PC-9 (cell line): ENCODE measurements at regions not wholly inside any gene's neighbourhood (a gene's known extent, or its start where the extent isn't known, plus 50 kb on each side); places are given as distances from the start of the nearest gene placed in this dataset.

Source experiments
- BruUV-seq: library from RNA; stranded (reverse); fragments of 400-500 nt; replicated peaks from 2 replicates; lab custom pipeline; 2021; lab: Mats Ljungman, UMichigan
- CTCF ChIA-PET: fragments of 300-600 bp; sonication (Branson Sonifier 250); formaldehyde crosslinking; loops from one replicate; lab custom pipeline; 2022; ENCODE audit warnings: antibody characterized with exemption; lab: Charles Lee
- POLR2A ChIA-PET: fragments of 300-600 bp; sonication (Branson Sonifier 250); formaldehyde crosslinking; loops from one replicate; lab custom pipeline; 2022; ENCODE audit warnings: antibody characterized with exemption; ENCODE audit not compliant: unreplicated experiment; lab: Charles Lee
- DNase-seq, 2 experiments: peaks; one replicate each; pipeline versions ENCODE4 v3.0.0 to v3.0.0-alpha.2; 2015 to 2022; ENCODE audit warnings: mixed read lengths in 1 of 2
- H2AFZ ChIP-seq: fragments of 200-600 bp; sonication (generic); 2 replicates; pipeline ENCODE4 v1.8.1; 2017; ENCODE audit warnings: antibody characterized with exemption
- H3F3A ChIP-seq: fragments of 200-600 bp; sonication (generic); 2 replicates; pipeline ENCODE4 v1.8.1; 2017; ENCODE audit warnings: antibody characterized with exemption, mild to moderate bottlenecking, low read depth; ENCODE audit not compliant: insufficient read depth
- H3K27ac ChIP-seq: fragments of 200-600 bp; sonication (generic); 2 replicates; pipeline ENCODE4 v1.6.1; 2016; ENCODE audit warnings: mixed run types
- H3K27me3 ChIP-seq: fragments of 200-600 bp; sonication (generic); 2 replicates; pipeline ENCODE4 v1.6.1; 2016; ENCODE audit warnings: low read depth, mixed run types; ENCODE audit not compliant: insufficient read depth
- H3K36me3 ChIP-seq: fragments of 200-600 bp; sonication (generic); 2 replicates; pipeline ENCODE4 v1.6.1; 2016; ENCODE audit warnings: low read depth, mixed run types
- H3K4me1 ChIP-seq: fragments of 200-600 bp; sonication (generic); replicated peaks from 2 replicates; pipeline ENCODE4 v1.6.1; 2016; ENCODE audit warnings: mixed run types; ENCODE audit not compliant: insufficient read depth
- H3K4me2 ChIP-seq: fragments of 200-600 bp; sonication (generic); 2 replicates; pipeline ENCODE4 v1.6.1; 2017; ENCODE audit warnings: mixed run types
- H3K4me3 ChIP-seq: fragments of 200-600 bp; sonication (generic); 2 replicates; pipeline ENCODE4 v1.6.1; 2016; ENCODE audit warnings: mixed run types
- H3K79me2 ChIP-seq: fragments of 200-600 bp; sonication (generic); 2 replicates; pipeline ENCODE4 v1.6.1; 2017; ENCODE audit warnings: low read depth, mixed run types
- H3K9me2 ChIP-seq: fragments of 200-600 bp; sonication (generic); 2 replicates; pipeline ENCODE4 v1.8.1; 2017; ENCODE audit warnings: mild to moderate bottlenecking; ENCODE audit not compliant: insufficient read depth
- H3K9me3 ChIP-seq: fragments of 200-600 bp; sonication (generic); 2 replicates; pipeline ENCODE4 v1.8.1; 2016; ENCODE audit warnings: low read depth; ENCODE audit not compliant: insufficient read depth
- H4K20me1 ChIP-seq: fragments of 200-600 bp; sonication (generic); 2 replicates; pipeline ENCODE4 v1.8.1; 2017; ENCODE audit not compliant: insufficient read depth
- CTCF ChIP-seq: fragments of 200-600 bp; sonication (generic); conservative IDR thresholded peaks from 2 replicates; pipeline ENCODE4 v1.6.1; 2017; ENCODE audit warnings: mixed run types, antibody characterized with exemption, mild to moderate bottlenecking, moderate library complexity
- EZH2 ChIP-seq: fragments of 200-600 bp; sonication (generic); IDR thresholded peaks from 2 replicates; pipeline ENCODE4 v1.8.0; 2017; ENCODE audit warnings: antibody characterized with exemption, low read depth
- intact Hi-C: fragments of 100-400 bp; cut with micrococcal nuclease; formaldehyde crosslinking; loops from one replicate; pipeline ENCODE4 v1.10.0; 2022; ENCODE audit not compliant: unreplicated experiment

GRCh38 chr14:25237845-25238244, 187.9 kb upstream of the STXBP6 start:
- peak in 1 of 2 experiments; percentile 8 for DNase-seq
- Histone ChIP-seq H3K4me1 (no peaks in the 10 kb centered on the region), H3K9me3 (no peaks in the 10 kb centered on the region), H3K36me3 (no peaks in the 10 kb centered on the region), H3K79me2 (no peaks in the 10 kb centered on the region), H3F3A (no peaks in the 10 kb centered on the region), H3K4me2 (no peak overlapping the region), H3K4me3 (no peak overlapping the region), H2AFZ (no peak overlapping the region), H3K9me2 (no peaks in the 10 kb centered on the region), H3K27me3 (no peaks in the 10 kb centered on the region), H4K20me1 (no peaks in the 10 kb centered on the region), H3K27ac (no peak overlapping the region)
- intact Hi-C loops, result loop anchor here (1.0 to 10.0 kb wide), 3 partner anchors 433 to 527 kb away; no protein-coding TSS in a partner anchor
- TF ChIP-seq CTCF (no peak), EZH2 (no peak)
- ChIA-PET POLR2A (interaction anchor here (0.6 to 0.7 kb wide), 2 partner anchors 121 to 127 kb away, joined by 4 to 6 read pairs; no protein-coding TSS in a partner anchor), CTCF (interaction anchor here (1.4 kb wide), 1 partner anchor 432 kb away, joined by 3 read pairs; no protein-coding TSS in a partner anchor)
- BruUV-seq, result no TSS peak

- H3K9me2 ChIP-seq, result no peaks in the 10 kb centered on the region
- no peaks in the 10 kb centered on the region for H3F3A ChIP-seq
- TF ChIP-seq EZH2, result no peak
- TF ChIP-seq CTCF, result no peak
- no peaks in the 10 kb centered on the region for H3K79me2 ChIP-seq
- H3K4me2 ChIP-seq, result 0 out of 2 replicates have a peak overlapping the region, but pooled peaks have one; percentile 31
- CTCF ChIA-PET, result no interaction called here
- intact Hi-C loops, result loop anchor here (10.0 kb wide), 1 partner anchor 429 kb away; no protein-coding TSS in a partner anchor
- H3K27me3 ChIP-seq, result no peaks in the 10 kb centered on the region
- no peak overlapping the region for H2AFZ ChIP-seq
- DNase-seq, result no peak
- H4K20me1 ChIP-seq, result no peaks in the 10 kb centered on the region
- no peaks in the 10 kb centered on the region for H3K9me3 ChIP-seq
- POLR2A ChIA-PET, result no interaction called here
- no peaks in the 10 kb centered on the region for H3K4me1 ChIP-seq
- no TSS peak for BruUV-seq
- H3K27ac ChIP-seq, result no peak overlapping the region
- H3K4me3 ChIP-seq, result no peak overlapping the region
- no peaks in the 10 kb centered on the region for H3K36me3 ChIP-seq
These were observed 183.7 kb upstream of the STXBP6 start for GRCh38 chr14:25233613-25234012.

- DNase-seq, result no peak
- no peak for TF ChIP-seq EZH2
- no peak for TF ChIP-seq CTCF
- H2AFZ ChIP-seq, result no peak overlapping the region
- no peak overlapping the region for H3K4me2 ChIP-seq
- H3K79me2 ChIP-seq, result no peaks in the 10 kb centered on the region
- no peaks in the 10 kb centered on the region for H3K9me3 ChIP-seq
- intact Hi-C loops, result loop anchor here (10.0 kb wide), 1 partner anchor 426 kb away; no protein-coding TSS in a partner anchor
- BruUV-seq, result no TSS peak
- no peaks in the 10 kb centered on the region for H3K36me3 ChIP-seq
- ChIA-PET CTCF (no interaction called here), POLR2A (no interaction called here)
- no peaks in the 10 kb centered on the region for H3K9me2 ChIP-seq
- no peaks in the 10 kb centered on the region for H3K27me3 ChIP-seq
- no peaks in the 10 kb centered on the region for H3K4me1 ChIP-seq
- no peaks in the 10 kb centered on the region for H4K20me1 ChIP-seq
- no peak overlapping the region for H3K27ac ChIP-seq
- no peak overlapping the region for H3K4me3 ChIP-seq
- H3F3A ChIP-seq, result no peaks in the 10 kb centered on the region
These were observed 181.1 kb upstream of the STXBP6 start for GRCh38 chr14:25231004-25231403.
